Activated CD4-positive, alpha-beta T cell treated with anti-CD3 and anti-CD28 coated beads for 36 hours (primary cell): ENCODE measurements at regions not wholly inside any gene's neighbourhood (a gene's known extent, or its start where the extent isn't known, plus 50 kb on each side); places are given as distances from the start of the nearest gene placed in this dataset.
A peak's percentile ranks its signal among the peaks of the same experiment; 100 is the strongest.
"Not testable (repeated sequence)": the region's sequence is repeated elsewhere in the genome, so short reads cannot be mapped to it uniquely, and the experiment has no call there.

Experiments
- ATAC-seq: fragments of 200-7000 bp; cut with Tn5 transposase; one replicate; pipeline ENCODE4 v1.10.0; 2021; ENCODE audit warnings: mild to moderate bottlenecking, moderate library complexity
- CTCF ChIA-PET: fragments of 350-600 bp; sonication (Branson Sonifier 250); formaldehyde crosslinking; loops from one replicate; lab custom pipeline; 2021; ENCODE audit warnings: antibody characterized with exemption; lab: Charles Lee
- POLR2A ChIA-PET: fragments of 350-600 bp; sonication (Branson Sonifier 250); formaldehyde crosslinking; loops from one replicate; lab custom pipeline; 2021; ENCODE audit warnings: antibody characterized with exemption, inconsistent platforms; lab: Charles Lee
- DNase-seq: peaks from one replicate; pipeline ENCODE4 v3.0.0-alpha.2; 2020
- H3K27ac Mint-ChIP-seq: one replicate; pipeline ENCODE4 v1.8.0; 2021; ENCODE audit warnings: mixed read lengths
- H3K27me3 Mint-ChIP-seq: one replicate; pipeline ENCODE4 v1.8.0; 2021; ENCODE audit warnings: mixed read lengths
- H3K36me3 Mint-ChIP-seq: one replicate; pipeline ENCODE4 v1.8.0; 2021; ENCODE audit warnings: low read depth, mixed read lengths
- H3K4me1 Mint-ChIP-seq: one replicate; pipeline ENCODE4 v1.8.0; 2021; ENCODE audit warnings: mixed read lengths
- H3K4me3 Mint-ChIP-seq: one replicate; pipeline ENCODE4 v1.8.0; 2021; ENCODE audit warnings: mild to moderate bottlenecking, moderate library complexity, mixed read lengths
- H3K9me3 Mint-ChIP-seq: one replicate; pipeline ENCODE4 v1.8.0; 2021; ENCODE audit warnings: low read depth, mixed read lengths
- intact Hi-C, 2 experiments: fragments of 100-400 bp; cut with DNase I in 1 of 2; cut with micrococcal nuclease in 1 of 2; formaldehyde crosslinking; loops; one replicate each; pipeline versions ENCODE4 v1.14.2 to v1.15.1; 2022 to 2024; cut with DNase I, micrococcal nuclease

DNA sequence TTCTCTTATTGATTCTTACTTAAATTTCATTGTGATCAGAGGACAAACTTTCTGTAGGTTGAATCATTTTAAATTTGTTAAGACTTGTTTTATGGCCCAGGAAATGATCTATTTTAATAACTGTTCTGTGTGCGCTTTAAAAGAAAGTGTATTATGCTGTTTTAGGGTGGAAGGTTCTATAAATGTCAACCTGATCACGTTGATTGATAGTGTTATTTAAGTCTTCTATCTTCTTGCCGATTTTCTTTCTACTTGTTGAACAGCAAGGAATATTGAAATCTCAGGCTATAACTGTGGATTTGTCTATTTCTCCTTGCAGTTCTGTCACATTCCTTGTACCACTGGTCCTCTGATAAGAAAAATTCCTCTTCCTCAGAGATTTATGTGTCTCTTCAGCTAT, 112.7 kb downstream of the TANC2 start:
- ChIA-PET POLR2A (no interaction called here), CTCF (interaction anchor here (1.1 kb wide), 2 partner anchors 328 to 408 kb away, joined by 3 to 5 read pairs; no protein-coding TSS in a partner anchor)
- Mint-ChIP-seq H3K36me3 (no peaks in the 10 kb centered on the region), H3K4me1 (peaks cover 4% of the 10 kb centered on the region), H3K4me3 (no peak overlapping the region), H3K27me3 (no peaks in the 10 kb centered on the region), H3K27ac (no peak overlapping the region), H3K9me3 (no peaks in the 10 kb centered on the region)
- intact Hi-C loops = no loop called here
- ATAC-seq = no peak
- DNase-seq = no peak

DNA sequence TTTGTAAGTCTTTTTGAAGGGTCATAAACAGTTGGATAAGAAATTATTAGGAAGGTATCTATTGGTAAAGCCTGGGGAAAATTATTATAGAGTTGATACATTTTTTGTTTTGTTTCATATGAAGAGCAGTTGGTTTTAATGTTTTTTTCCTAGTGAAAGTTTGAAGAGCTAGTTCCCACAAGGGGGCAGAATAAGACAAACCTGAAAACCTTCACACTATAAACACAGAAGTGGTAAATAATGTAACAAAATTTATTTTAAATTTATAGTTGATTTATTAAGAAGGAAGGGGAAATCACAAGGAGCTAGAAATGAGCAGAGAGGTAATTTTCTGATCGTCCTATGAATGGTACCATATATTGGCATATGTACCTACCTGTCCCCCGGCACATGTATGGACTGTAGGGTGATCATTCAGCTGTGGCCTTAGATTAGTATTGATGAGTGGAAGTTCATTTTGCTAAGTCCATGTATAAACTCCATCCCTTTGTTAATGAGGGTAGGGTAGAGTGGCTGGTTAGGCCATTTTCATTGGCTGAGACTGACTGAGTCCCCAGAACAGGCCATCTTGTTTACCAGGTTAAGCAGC, 116.3 kb downstream of the TANC2 start:
- Mint-ChIP-seq H3K4me3 (no peak overlapping the region), H3K4me1 (no peaks in the 10 kb centered on the region), H3K9me3 (peaks cover 3% of the 10 kb centered on the region), H3K36me3 (peaks cover 3% of the 10 kb centered on the region), H3K27me3 (no peaks in the 10 kb centered on the region), H3K27ac (no peak overlapping the region)
- POLR2A ChIA-PET = interaction anchor here (0.6 kb wide), 1 partner anchor 84 kb away, joined by 3 read pairs; no protein-coding TSS in a partner anchor
- intact Hi-C loops = loop anchor here (1.0 to 2.0 kb wide), 2 partner anchors 324 kb away; no protein-coding TSS in a partner anchor
- ATAC-seq = no peak
- no peak for DNase-seq
- CTCF ChIA-PET = interaction anchor here (0.6 to 4.4 kb wide), 3 partner anchors 21 to 481 kb away, joined by 3 to 40 read pairs (median 3); no protein-coding TSS in a partner anchor

DNA sequence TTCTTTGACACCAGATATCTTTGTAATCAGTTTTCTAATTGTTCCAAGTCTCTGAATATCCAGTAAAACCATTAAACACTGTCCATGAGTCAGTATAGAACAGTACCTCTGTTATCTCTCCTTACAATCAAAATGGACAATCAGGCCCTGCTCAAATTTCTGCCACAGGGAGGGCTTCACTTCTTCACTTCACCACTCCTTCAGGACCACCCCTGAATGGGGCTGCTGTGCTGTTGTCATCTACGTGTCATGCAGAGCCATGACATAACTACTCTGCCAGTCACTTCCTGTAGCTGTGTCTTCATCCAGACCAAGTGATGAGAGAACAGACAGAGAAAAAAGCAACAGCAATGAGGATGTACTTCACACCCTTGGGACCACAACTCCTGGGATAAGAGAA, 116.9 kb downstream of the TANC2 start:
- no peak overlapping the region for H3K4me3 Mint-ChIP-seq
- peaks cover 3% of the 10 kb centered on the region for H3K9me3 Mint-ChIP-seq
- H3K27ac Mint-ChIP-seq = no peak overlapping the region
- ATAC-seq (no peak), DNase-seq (peak; percentile 15)
- CTCF ChIA-PET = interaction anchor here (0.6 to 4.4 kb wide), 2 partner anchors 21 to 323 kb away, joined by 3 to 40 read pairs; no protein-coding TSS in a partner anchor
- H3K27me3 Mint-ChIP-seq = no peaks in the 10 kb centered on the region
- POLR2A ChIA-PET = no interaction called here
- intact Hi-C loops = loop anchor here (1.0 to 2.0 kb wide), 2 partner anchors 323 to 324 kb away; no protein-coding TSS in a partner anchor
- peaks cover 3% of the 10 kb centered on the region for H3K36me3 Mint-ChIP-seq
- no peaks in the 10 kb centered on the region for H3K4me1 Mint-ChIP-seq

DNA sequence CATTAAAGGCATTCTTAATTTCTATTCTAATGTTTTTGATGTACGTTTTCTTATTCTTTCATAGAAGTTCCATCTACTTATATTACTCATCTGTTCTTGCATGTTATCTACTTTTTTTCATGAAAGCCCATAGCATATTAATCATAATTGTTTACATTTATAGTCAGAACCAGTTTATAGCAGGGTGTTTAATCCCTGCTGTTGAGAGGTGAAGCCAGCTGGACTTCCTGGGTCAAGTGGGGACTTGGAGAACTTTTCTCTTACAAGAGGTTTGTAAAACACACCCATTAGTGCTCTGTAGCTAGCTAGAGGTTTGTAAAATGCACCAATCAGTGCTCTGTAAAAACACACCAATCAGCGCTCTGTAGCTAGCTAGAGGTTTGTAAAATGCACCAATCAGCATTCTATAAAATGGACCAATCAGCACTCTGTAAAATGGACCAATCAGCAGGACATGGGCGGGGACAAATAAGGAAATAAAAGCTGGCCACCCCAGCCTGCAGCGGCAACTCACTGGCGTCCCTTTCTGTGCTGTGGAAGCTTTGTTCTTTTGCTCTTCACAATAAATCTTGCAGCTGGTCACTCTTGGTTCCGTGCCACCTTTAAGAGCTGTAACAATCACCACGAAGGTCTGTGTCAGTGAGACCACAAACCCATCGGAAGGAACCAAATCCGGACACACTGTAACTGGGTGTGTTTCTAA, 120.6 kb downstream of the TANC2 start:
- intact Hi-C loops = no loop called here
- POLR2A ChIA-PET = interaction anchor here (0.9 kb wide), 1 partner anchor 83 kb away, joined by 3 read pairs; no protein-coding TSS in a partner anchor
- H3K9me3 Mint-ChIP-seq = peaks cover 3% of the 10 kb centered on the region
- H3K4me3 Mint-ChIP-seq = no peak overlapping the region
- DNase-seq (no peak), ATAC-seq (no peak)
- H3K4me1 Mint-ChIP-seq = no peaks in the 10 kb centered on the region
- H3K27ac Mint-ChIP-seq = no peak overlapping the region
- H3K36me3 Mint-ChIP-seq = peaks cover 8% of the 10 kb centered on the region
- H3K27me3 Mint-ChIP-seq = no peaks in the 10 kb centered on the region
- CTCF ChIA-PET = interaction anchor here (1.3 kb wide), 1 partner anchor 11 kb away, joined by 5 read pairs; no protein-coding TSS in a partner anchor

DNA sequence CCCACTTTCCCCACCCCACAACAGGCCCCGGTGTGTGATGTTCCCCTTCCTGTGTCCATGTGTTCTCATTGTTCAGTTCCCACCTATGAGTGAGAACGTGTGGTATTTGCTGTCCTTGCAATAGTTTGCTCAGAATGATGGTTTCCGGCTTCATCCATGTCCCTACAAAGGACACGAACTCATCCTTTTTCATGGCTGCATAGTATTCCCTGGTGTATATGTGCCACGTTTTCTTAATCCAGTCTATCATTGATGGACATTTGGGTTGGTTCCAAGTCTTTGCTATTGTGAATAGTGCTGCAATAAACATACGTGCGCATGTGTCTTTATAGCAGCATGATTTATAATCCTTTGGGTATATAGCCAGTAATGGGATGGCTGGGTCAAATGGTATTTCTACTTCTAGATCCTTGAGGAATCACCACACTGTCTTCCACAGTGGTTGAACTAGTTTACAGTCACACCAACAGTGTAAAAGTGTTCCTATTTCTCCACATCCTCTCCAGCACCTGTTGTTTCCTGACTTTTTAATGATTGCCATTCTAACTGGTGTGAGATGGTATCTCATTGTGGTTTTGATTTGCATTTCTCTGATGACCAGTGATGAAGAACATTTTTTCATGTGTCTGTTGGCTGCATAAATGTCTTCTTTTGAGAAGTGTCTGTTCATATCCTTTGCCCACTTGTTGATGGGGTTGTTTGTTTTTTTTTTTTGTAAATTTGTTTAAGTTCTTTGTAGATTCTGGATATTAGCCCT, 124.5 kb downstream of the TANC2 start:
- CTCF ChIA-PET, ATAC-seq, DNase-seq, intact Hi-C loops, H3K9me3 Mint-ChIP-seq, H3K36me3 Mint-ChIP-seq, H3K27ac Mint-ChIP-seq, H3K4me1 Mint-ChIP-seq, H3K27me3 Mint-ChIP-seq, H3K4me3 Mint-ChIP-seq, POLR2A ChIA-PET: not testable (repeated sequence)

DNA sequence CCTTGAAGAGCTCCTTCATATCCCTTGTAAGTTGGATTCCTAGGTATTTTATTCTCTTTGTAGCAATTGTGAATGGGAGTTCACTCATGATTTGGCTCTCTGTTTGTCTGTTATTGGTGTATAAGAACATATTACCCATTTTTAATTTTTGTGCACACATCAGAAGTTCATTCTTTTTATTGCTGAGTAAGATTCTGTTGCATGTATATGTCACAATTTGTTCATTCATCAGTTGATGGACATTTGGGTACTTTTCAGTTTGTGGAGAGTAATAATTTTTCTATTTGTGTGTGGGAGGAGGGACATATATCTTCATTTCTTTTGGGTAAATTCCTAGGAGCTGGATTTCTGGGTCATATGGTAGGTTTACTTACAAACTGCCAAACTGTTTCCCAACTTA, 125.9 kb downstream of the TANC2 start:
- H3K36me3 Mint-ChIP-seq, intact Hi-C loops, H3K27me3 Mint-ChIP-seq, H3K4me1 Mint-ChIP-seq, H3K4me3 Mint-ChIP-seq, ATAC-seq, DNase-seq, H3K27ac Mint-ChIP-seq, H3K9me3 Mint-ChIP-seq, CTCF ChIA-PET, POLR2A ChIA-PET: not testable (repeated sequence)

DNA sequence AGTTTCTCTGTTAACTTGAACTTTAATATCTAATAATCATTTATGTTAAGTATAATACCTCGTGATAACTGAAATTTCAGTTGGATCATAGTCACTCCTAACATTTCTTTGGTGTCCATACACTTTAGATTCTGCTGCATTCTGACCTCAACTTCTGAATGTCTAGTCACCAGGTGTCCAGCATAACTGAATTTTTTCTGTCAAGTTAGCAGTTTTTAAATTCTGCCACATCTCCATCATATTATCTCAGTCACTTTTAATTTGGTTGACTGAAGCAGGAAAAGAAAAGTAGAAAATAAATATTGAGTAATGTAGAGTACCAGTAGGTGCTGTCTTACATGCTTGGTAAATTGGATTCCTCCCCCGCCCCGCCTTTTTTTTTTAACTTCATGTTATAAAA, 128.6 kb downstream of the TANC2 start:
- no peak for ATAC-seq
- POLR2A ChIA-PET = no interaction called here
- no peaks in the 10 kb centered on the region for H3K9me3 Mint-ChIP-seq
- no peaks in the 10 kb centered on the region for H3K4me1 Mint-ChIP-seq
- H3K27ac Mint-ChIP-seq = no peak overlapping the region
- no peaks in the 10 kb centered on the region for H3K27me3 Mint-ChIP-seq
- no peak for DNase-seq
- intact Hi-C loops = no loop called here
- H3K36me3 Mint-ChIP-seq = peaks cover 5% of the 10 kb centered on the region
- no peak overlapping the region for H3K4me3 Mint-ChIP-seq
- CTCF ChIA-PET = interaction anchor here (1.1 kb wide), 1 partner anchor 14 kb away, joined by 3 read pairs; no protein-coding TSS in a partner anchor

DNA sequence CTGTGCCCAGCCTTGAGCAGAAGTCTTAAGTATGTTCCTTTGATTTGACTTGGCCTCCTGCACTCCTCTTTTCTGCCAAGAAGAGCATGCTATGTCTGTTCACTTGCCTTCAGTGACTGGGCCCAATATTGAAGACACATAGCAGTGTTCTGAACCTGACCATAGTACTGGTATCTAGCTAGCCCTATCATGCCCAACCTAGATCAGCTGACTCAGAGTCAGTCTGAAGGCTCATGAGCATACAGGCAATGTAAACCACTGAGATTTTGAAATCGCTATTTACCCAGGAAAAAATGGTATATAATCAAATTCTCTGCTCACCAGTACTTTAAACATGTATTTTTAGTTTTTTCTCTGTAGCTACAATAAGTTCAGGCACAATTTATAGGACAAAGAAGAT, 129.4 kb downstream of the TANC2 start:
- no peaks in the 10 kb centered on the region for H3K9me3 Mint-ChIP-seq
- no peaks in the 10 kb centered on the region for H3K4me1 Mint-ChIP-seq
- peaks cover under 1% of the 10 kb centered on the region for H3K36me3 Mint-ChIP-seq
- POLR2A ChIA-PET = no interaction called here
- ATAC-seq (no peak), DNase-seq (no peak)
- H3K27ac Mint-ChIP-seq = no peak overlapping the region
- no peak overlapping the region for H3K4me3 Mint-ChIP-seq
- CTCF ChIA-PET = interaction anchor here (1.1 kb wide), 1 partner anchor 14 kb away, joined by 3 read pairs; no protein-coding TSS in a partner anchor
- no peaks in the 10 kb centered on the region for H3K27me3 Mint-ChIP-seq
- intact Hi-C loops = no loop called here

DNA sequence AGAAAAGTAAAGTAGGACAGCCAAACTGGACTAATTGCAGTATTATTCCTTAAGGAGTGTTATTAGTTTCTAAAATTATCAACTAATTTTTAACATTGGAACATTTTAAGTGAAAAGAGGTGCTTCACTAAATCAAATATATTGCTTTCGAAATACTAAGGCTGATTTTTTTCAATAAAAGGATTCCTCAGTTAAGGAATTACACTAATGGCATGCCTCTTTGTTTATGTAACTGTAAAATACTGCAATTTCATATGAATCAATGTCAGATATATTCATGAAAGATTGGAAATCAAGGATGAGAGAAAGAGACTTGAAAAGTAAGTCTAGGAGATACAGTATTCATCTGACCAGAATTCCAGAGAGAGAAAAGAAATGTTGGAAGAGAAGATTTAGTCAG, 129.8 kb downstream of the TANC2 start:
- H3K9me3 Mint-ChIP-seq = no peaks in the 10 kb centered on the region
- no peak overlapping the region for H3K27ac Mint-ChIP-seq
- DNase-seq (no peak), ATAC-seq (no peak)
- ChIA-PET CTCF (interaction anchor here (1.1 kb wide), 1 partner anchor 15 kb away, joined by 3 read pairs; no protein-coding TSS in a partner anchor), POLR2A (no interaction called here)
- no peak overlapping the region for H3K4me3 Mint-ChIP-seq
- intact Hi-C loops = no loop called here
- no peaks in the 10 kb centered on the region for H3K36me3 Mint-ChIP-seq
- H3K27me3 Mint-ChIP-seq = no peaks in the 10 kb centered on the region
- no peaks in the 10 kb centered on the region for H3K4me1 Mint-ChIP-seq

DNA sequence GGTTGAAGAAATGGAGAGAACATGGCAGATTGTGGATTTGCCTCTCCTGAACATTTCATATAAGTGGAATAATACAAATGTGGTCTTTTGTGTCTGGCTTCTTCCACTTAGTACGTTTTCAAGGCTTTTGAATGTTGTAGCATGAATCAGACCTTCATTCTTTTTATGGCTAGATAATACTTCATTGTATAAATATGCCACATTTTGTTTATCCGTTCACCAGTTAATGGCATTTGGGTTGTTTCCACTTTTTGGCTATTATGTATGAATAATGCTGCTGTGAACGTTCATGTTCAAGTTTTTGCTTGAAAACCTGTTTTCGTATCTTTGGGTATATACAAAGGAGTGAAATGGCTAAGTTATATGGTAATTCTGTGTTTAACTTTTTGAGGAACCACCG, 130.4 kb downstream of the TANC2 start:
- DNase-seq (no peak), ATAC-seq (no peak)
- intact Hi-C loops = no loop called here
- H3K4me3 Mint-ChIP-seq = no peak overlapping the region
- no peaks in the 10 kb centered on the region for H3K36me3 Mint-ChIP-seq
- H3K27ac Mint-ChIP-seq = no peak overlapping the region
- H3K4me1 Mint-ChIP-seq = no peaks in the 10 kb centered on the region
- no peaks in the 10 kb centered on the region for H3K9me3 Mint-ChIP-seq
- ChIA-PET POLR2A (no interaction called here), CTCF (no interaction called here)
- H3K27me3 Mint-ChIP-seq = no peaks in the 10 kb centered on the region

DNA sequence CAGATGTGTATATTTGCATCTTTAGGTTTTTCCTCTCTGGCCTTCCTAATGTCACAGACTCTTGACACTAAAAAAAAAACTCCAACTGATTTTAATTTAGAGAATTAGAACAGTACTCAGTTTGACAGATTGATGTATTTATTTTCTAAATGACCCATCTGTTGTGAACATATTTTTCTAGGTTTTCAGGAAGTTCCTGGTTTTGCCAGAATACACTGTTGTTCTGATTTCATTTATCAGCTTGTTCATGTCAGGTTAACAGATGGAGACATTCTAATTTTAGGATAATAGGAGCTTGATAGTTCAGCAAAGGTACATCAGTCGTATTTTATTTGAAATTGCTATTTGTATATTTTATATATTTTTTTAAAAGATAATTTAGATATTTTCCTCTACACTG, 133.4 kb downstream of the TANC2 start:
- DNase-seq (no peak), ATAC-seq (no peak)
- Mint-ChIP-seq H3K4me1 (no peaks in the 10 kb centered on the region), H3K27me3 (no peaks in the 10 kb centered on the region), H3K4me3 (no peak overlapping the region), H3K9me3 (no peaks in the 10 kb centered on the region), H3K36me3 (no peaks in the 10 kb centered on the region), H3K27ac (no peak overlapping the region)
- CTCF ChIA-PET = no interaction called here
- POLR2A ChIA-PET = no interaction called here
- intact Hi-C loops = no loop called here
